ENCODE measurements at regions not wholly inside any gene's neighbourhood (a gene's known extent, or its start where the extent isn't known, plus 50 kb on each side); places are given as distances from the start of the nearest gene placed in this dataset.

GRCh38 chr2:15798701-15799431 is 141.5 kb upstream of the MYCN start:
- CTCF ChIA-PET: no interaction called here
- DNase-seq (no peak), ATAC-seq (no peak)
- Mint-ChIP-seq H3K4me1 (no peaks in the 10 kb centered on the region), H3K36me3 (no peaks in the 10 kb centered on the region), H3K27me3 (no peaks in the 10 kb centered on the region), H3K27ac (no peak overlapping the region), H3K9me3 (ENCODE audit: low read depth) (no peaks in the 10 kb centered on the region), H3K4me3 (no peak overlapping the region)

GRCh38 chr2:15799432-15799827 is 140.9 kb upstream of the MYCN start:
- ATAC-seq: no peak
- H3K9me3 Mint-ChIP-seq (ENCODE audit: low read depth): no peaks in the 10 kb centered on the region
- DNase-seq: no peak
- CTCF ChIA-PET: no interaction called here
- no peaks in the 10 kb centered on the region for H3K27me3 Mint-ChIP-seq
- no peaks in the 10 kb centered on the region for H3K36me3 Mint-ChIP-seq
- H3K4me1 Mint-ChIP-seq: no peaks in the 10 kb centered on the region
- H3K4me3 Mint-ChIP-seq: no peak overlapping the region
- no peak overlapping the region for H3K27ac Mint-ChIP-seq

GRCh38 chr2:15800495-15801329 is 139.6 kb upstream of the MYCN start:
- Mint-ChIP-seq H3K9me3 (ENCODE audit: low read depth) (no peaks in the 10 kb centered on the region), H3K27ac (no peak overlapping the region), H3K4me3 (no peak overlapping the region), H3K4me1 (no peaks in the 10 kb centered on the region), H3K36me3 (no peaks in the 10 kb centered on the region), H3K27me3 (no peaks in the 10 kb centered on the region)
- DNase-seq (no peak), ATAC-seq (no peak)
- CTCF ChIA-PET: no interaction called here

GRCh38 chr2:15801439-15801838 is 138.9 kb upstream of the MYCN start:
- Mint-ChIP-seq H3K4me3 (no peak overlapping the region), H3K4me1 (no peaks in the 10 kb centered on the region), H3K27me3 (no peaks in the 10 kb centered on the region), H3K36me3 (no peaks in the 10 kb centered on the region), H3K9me3 (ENCODE audit: low read depth) (no peaks in the 10 kb centered on the region), H3K27ac (no peak overlapping the region)
- DNase-seq: no peak
- no peak for ATAC-seq
- CTCF ChIA-PET: no interaction called here

- Mint-ChIP-seq H3K4me3 (no peak overlapping the region), H3K27me3 (no peaks in the 10 kb centered on the region), H3K36me3 (no peaks in the 10 kb centered on the region), H3K9me3 (ENCODE audit: low read depth) (no peaks in the 10 kb centered on the region), H3K27ac (no peak overlapping the region), H3K4me1 (no peaks in the 10 kb centered on the region)
- ATAC-seq (no peak), DNase-seq (no peak)
- CTCF ChIA-PET: no interaction called here
These were observed 138.4 kb upstream of the MYCN start for GRCh38 chr2:15801904-15802303.

- no peak overlapping the region for H3K27ac Mint-ChIP-seq
- no peaks in the 10 kb centered on the region for H3K36me3 Mint-ChIP-seq
- H3K9me3 Mint-ChIP-seq (ENCODE audit: low read depth): no peaks in the 10 kb centered on the region
- CTCF ChIA-PET: no interaction called here
- DNase-seq (no peak), ATAC-seq (no peak)
- no peaks in the 10 kb centered on the region for H3K4me1 Mint-ChIP-seq
- H3K27me3 Mint-ChIP-seq: no peaks in the 10 kb centered on the region
- no peak overlapping the region for H3K4me3 Mint-ChIP-seq
These were observed 137.4 kb upstream of the MYCN start for GRCh38 chr2:15802657-15803542.

GRCh38 chr2:15803543-15804245 is 136.7 kb upstream of the MYCN start:
- no peak overlapping the region for H3K4me3 Mint-ChIP-seq
- H3K36me3 Mint-ChIP-seq: no peaks in the 10 kb centered on the region
- CTCF ChIA-PET: no interaction called here
- H3K27me3 Mint-ChIP-seq: no peaks in the 10 kb centered on the region
- no peak overlapping the region for H3K27ac Mint-ChIP-seq
- H3K4me1 Mint-ChIP-seq: no peaks in the 10 kb centered on the region
- ATAC-seq (no peak), DNase-seq (no peak)
- no peaks in the 10 kb centered on the region for H3K9me3 Mint-ChIP-seq (ENCODE audit: low read depth)

- H3K4me1 Mint-ChIP-seq: no peaks in the 10 kb centered on the region
- CTCF ChIA-PET: no interaction called here
- DNase-seq: no peak
- H3K4me3 Mint-ChIP-seq: no peak overlapping the region
- no peaks in the 10 kb centered on the region for H3K9me3 Mint-ChIP-seq (ENCODE audit: low read depth)
- no peak for ATAC-seq
- no peaks in the 10 kb centered on the region for H3K27me3 Mint-ChIP-seq
- no peaks in the 10 kb centered on the region for H3K36me3 Mint-ChIP-seq
- no peak overlapping the region for H3K27ac Mint-ChIP-seq
These were observed 136.1 kb upstream of the MYCN start for GRCh38 chr2:15804246-15804619.

GRCh38 chr2:15804691-15805090 is 135.7 kb upstream of the MYCN start:
- DNase-seq (no peak), ATAC-seq (no peak)
- no peaks in the 10 kb centered on the region for H3K27me3 Mint-ChIP-seq
- no peak overlapping the region for H3K27ac Mint-ChIP-seq
- CTCF ChIA-PET: no interaction called here
- no peak overlapping the region for H3K4me3 Mint-ChIP-seq
- H3K36me3 Mint-ChIP-seq: no peaks in the 10 kb centered on the region
- H3K4me1 Mint-ChIP-seq: no peaks in the 10 kb centered on the region
- no peaks in the 10 kb centered on the region for H3K9me3 Mint-ChIP-seq (ENCODE audit: low read depth)

GRCh38 chr2:15805206-15805605 is 135.1 kb upstream of the MYCN start:
- no peak overlapping the region for H3K27ac Mint-ChIP-seq
- no peak for DNase-seq
- no peak overlapping the region for H3K4me3 Mint-ChIP-seq
- no peaks in the 10 kb centered on the region for H3K9me3 Mint-ChIP-seq (ENCODE audit: low read depth)
- H3K36me3 Mint-ChIP-seq: no peaks in the 10 kb centered on the region
- CTCF ChIA-PET: no interaction called here
- H3K27me3 Mint-ChIP-seq: no peaks in the 10 kb centered on the region
- no peaks in the 10 kb centered on the region for H3K4me1 Mint-ChIP-seq
- no peak for ATAC-seq

- no peaks in the 10 kb centered on the region for H3K27me3 Mint-ChIP-seq
- CTCF ChIA-PET: no interaction called here
- H3K9me3 Mint-ChIP-seq (ENCODE audit: low read depth): no peaks in the 10 kb centered on the region
- no peaks in the 10 kb centered on the region for H3K4me1 Mint-ChIP-seq
- ATAC-seq: no peak
- no peaks in the 10 kb centered on the region for H3K36me3 Mint-ChIP-seq
- H3K4me3 Mint-ChIP-seq: no peak overlapping the region
- no peak for DNase-seq
- no peak overlapping the region for H3K27ac Mint-ChIP-seq
These were observed 134.6 kb upstream of the MYCN start for GRCh38 chr2:15805772-15806171.

- no peaks in the 10 kb centered on the region for H3K36me3 Mint-ChIP-seq
- no peaks in the 10 kb centered on the region for H3K9me3 Mint-ChIP-seq (ENCODE audit: low read depth)
- H3K4me3 Mint-ChIP-seq: no peak overlapping the region
- no peaks in the 10 kb centered on the region for H3K4me1 Mint-ChIP-seq
- H3K27ac Mint-ChIP-seq: no peak overlapping the region
- DNase-seq (no peak), ATAC-seq (no peak)
- CTCF ChIA-PET: no interaction called here
- H3K27me3 Mint-ChIP-seq: no peaks in the 10 kb centered on the region
These were observed 133.4 kb upstream of the MYCN start for GRCh38 chr2:15806801-15807417.

Measured in activated CD8-positive, alpha-beta memory T cell treated with anti-CD3 and anti-CD28 coated beads, Interleukin-2, amount 10 ng/mL, durations not matched to agents 7 days and 5 days (primary cell).